Hepatic stellate cell (primary cell): ENCODE measurements at regions not wholly inside any gene's neighbourhood (a gene's known extent, or its start where the extent isn't known, plus 50 kb on each side); places are given as distances from the start of the nearest gene placed in this dataset.
"Not testable (repeated sequence)": the region's sequence is repeated elsewhere in the genome, so short reads cannot be mapped to it uniquely, and the experiment has no call there.

Experiments used
- DNase-seq: peaks from one replicate; pipeline ENCODE4 v3.0.0; 2011; ENCODE audit warnings: low spot score

DNA sequence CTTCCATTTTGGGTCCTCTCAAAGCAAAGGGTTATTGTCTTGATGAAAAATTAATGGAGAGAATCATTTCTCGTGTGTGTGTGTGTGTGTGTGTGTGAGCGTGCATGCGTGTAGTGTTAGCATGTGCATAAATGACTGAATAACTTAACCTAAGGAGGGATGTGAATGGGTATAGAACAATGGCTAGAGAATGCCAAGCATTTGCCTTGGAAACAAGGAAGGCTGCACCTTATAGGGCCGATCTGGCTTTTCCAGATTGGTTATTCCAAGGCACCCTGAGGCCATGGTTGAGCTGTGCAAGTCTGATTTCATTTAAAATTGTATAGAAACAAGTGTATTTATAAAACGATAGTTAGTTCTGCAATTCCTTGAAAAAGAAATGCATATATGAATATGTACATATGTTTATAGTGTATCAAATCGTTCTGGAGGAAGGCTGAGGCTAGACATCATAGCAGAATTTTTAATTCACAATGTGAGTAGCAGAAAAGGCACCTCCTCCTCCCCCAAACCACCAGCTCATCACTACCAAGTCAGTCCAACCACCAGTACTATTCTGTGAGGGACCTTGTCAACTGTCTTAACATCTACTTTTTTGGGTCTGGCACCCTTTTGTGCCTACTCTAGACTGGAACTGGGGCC, 322.7 kb upstream of the ISX start:
- no peak for DNase-seq

DNA sequence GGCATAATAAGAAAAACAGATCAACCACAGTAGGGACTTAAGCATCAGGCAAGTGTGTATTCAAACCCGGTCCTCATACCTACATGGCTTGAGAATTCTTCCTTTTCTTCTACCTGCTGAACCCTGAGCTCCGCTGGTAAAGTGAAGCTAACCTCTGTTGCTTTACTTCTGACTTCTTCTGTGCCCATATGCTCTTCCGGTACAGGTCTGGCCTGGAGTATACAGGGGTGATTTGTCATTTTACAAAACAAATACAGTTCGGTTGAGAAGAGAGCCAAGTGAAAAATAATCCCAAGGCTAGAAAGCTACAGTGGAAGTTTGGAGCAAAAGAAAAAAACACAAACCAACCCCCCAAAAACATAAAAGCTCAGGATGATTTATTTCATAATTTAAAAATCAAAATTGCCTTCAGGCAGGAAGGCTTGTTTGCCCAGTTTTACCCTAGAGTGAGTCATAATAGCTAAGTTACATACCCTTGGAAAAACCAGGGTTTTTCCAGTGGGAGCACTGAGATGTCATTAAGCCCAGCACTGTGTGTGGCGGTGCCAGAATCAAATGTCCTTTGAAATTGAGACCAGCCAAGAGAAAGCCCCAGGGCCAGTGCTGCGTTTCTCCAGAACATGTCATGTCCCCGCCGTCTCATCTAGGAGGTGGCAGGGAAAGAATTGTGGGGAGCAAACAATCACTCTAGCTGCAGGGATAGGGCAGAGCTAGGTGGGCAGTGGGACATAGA, 305.5 kb upstream of the ISX start:
- DNase-seq, result no peak

DNA sequence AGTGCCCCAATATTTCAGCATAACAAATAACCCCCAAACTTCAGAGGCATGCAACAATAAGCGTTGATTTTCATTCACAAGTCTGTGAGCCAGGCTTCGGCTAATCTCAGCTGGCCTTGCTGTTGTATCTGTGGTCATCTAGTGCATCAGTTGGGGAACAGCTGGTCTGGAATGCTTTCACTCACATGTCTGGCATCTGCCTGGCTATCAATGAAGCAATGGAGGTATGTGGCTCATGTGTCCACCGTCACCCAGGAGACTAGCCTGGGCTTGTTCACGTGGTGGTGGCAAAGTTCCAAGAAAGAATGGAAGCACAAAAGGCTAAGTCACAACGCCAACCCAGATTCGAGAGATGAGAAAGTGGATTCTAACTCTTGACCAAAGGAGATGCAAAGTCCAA, 304.8 kb upstream of the ISX start:
- DNase-seq, result no peak

DNA sequence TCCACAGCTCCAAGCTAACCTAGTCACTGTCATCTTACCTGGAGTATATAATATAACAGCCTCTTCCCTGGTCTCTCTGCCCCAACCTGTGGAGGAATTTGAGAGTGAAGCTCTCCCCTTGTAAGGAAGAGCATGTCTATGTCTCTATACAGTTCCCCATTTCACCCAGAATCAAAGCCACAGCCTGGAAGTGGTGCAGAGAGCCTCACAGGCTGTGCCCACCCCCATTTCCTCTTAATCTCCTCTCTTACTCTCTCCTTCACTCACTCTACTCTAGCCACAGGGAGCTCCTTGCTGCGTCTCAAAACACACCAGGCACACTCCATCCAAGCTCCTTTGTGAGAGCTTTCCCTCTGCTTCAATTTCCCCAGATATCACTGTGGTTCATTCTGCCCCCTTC, 302.5 kb upstream of the ISX start:
- DNase-seq, result no peak

DNA sequence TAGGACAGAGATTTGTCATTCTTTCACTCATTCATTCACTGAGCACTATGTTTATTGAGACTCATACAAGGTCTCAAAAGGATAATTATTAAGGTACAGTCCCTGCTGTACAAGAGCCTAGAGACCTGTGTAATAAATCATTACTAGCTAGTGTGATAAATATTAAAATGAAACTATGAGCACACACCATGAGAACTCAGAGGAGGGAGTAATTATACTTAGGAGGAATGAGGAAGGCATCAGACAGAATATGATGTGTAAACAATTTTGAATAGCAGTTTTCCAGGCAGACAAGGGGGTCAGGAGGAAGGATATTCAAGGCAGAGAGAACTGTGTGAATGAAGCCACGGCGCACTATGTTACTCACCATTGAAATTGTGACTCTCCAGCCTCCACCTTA, 300.8 kb upstream of the ISX start:
- no peak for DNase-seq

DNA sequence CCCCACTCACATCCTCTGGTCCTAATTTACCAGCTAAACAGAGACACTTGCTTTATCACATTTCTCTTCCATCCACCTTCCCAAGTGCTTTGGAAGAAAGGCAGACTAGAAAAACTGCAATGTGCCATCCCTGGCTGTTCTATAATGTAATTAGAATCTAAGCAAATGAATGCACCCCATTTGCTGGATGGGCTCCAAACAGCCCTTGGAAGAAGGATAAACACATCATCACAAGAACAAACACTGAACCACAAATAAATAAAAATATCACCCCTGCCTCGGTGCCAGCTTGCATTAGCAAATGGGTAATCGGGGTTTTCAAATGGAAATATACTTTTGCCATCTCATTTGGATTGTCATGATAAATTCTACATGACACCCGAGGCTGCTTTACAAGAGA, 296.6 kb upstream of the ISX start:
- DNase-seq, result no peak

DNA sequence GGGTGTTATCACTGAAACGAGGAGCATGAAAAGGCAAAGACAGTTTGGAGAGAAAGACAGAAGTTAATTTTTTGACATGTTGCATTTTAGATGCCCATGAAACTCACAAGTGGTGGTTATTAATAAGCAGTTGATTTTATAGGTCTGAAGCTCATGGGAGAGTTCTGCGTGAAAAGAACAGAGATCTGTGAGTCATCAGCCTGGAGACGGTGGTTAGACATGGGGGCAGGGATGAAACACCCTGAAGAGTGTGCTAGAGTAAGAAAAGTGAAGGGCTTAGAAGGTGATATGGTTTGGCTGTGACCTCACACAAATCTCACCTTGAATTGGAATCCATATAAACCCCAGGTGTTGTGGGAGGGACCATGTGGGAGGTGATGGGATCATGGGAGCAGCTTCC, 289.1 kb upstream of the ISX start:
- DNase-seq, result no peak

DNA sequence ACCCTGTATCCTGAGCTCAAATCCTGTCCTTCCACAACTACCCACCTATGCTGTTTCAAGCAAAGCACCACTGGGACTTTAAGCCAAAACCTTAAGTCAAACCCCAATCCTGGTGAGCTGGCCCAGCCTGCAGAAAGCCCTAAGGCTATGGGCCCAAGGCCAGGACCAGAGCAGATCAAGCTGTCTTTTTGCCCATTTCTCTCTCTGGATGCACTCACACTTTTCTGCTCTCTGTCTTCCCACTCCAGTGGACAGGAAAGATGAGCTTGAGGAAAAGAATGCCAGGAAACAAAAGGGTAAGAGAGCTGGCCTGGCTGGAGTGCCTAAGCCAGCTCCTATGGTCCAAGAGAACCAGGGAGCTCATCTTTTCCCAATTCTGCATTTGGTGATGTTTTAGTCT, 284.3 kb upstream of the ISX start:
- DNase-seq, result no peak

DNA sequence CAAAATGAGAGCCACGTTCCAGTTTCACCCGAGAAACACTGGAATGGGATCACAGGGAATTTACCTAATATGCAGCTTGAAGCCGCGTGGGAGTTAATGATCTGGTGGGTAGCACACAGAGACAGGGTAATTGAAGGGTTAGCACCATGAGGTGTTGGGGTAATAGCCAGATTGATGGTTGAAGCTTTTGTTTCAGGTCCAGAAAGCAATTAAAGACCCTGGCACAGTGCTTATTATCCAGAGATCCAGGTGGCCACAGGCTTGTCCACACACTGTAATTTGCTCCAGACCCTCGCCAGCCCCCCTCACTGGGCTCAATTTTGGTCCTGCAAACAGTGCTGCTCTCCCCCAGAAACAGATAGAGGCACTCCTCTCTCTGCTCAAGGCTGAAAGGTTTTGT, 282.5 kb upstream of the ISX start:
- no peak for DNase-seq

DNA sequence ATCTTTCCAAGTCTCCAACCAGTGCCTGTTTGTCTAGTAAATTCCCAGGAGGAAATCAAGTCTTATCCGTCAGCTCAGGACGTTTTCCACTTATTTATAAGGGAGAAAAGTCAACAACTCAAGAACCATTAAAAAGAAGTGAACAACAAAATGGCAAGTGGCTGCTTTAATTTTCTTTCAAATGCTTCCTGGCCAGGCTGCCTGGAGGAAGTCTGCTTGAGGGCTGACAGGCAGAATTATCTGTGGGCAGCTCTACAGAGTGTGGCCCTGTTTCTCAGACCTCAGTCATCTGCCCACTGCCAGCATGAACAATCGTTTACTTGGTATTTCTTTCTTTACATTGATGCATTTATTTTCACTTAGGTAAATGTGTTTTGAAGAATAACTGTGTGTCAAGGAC, 281.9 kb upstream of the ISX start:
- no peak for DNase-seq

DNA sequence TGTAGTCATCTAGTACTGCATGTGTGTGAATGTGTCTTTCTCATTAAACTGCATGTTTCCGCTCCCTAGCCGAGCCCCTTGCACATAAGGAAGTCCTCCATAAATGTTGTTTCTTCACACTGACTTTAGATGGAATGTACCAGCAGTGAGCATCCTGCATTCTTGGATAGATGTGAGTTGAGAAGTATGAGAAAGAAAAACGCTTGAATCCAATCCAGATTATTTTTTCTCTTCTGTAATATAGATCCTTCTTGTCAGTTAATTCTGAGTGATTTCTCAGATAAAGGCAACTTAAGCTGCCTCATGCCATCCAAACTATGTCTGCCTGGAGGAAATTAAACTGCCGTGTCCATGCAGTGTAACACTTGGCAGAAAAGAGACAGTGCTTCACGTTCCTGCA, 268.1 kb upstream of the ISX start:
- DNase-seq, result no peak

DNA sequence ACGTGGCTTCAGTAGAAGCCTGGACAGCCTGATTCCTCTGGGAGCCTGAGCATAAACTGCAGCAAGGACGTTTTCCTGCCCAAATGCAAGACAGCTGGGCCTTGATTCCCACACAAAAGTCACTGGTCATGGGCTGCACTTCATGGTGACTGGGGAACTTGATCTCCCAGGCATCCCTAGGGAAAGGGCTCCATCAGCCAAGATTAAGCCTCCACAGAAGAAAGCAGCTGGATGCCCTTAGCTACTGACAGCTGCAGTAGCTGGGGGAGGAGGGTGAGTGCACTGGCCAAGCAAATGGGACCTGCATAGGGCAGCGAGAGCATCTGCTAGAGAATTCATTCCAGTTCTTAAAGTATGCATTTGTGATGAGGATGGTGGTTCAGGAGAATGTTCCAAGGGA, 267.4 kb upstream of the ISX start:
- DNase-seq, result no peak

DNA sequence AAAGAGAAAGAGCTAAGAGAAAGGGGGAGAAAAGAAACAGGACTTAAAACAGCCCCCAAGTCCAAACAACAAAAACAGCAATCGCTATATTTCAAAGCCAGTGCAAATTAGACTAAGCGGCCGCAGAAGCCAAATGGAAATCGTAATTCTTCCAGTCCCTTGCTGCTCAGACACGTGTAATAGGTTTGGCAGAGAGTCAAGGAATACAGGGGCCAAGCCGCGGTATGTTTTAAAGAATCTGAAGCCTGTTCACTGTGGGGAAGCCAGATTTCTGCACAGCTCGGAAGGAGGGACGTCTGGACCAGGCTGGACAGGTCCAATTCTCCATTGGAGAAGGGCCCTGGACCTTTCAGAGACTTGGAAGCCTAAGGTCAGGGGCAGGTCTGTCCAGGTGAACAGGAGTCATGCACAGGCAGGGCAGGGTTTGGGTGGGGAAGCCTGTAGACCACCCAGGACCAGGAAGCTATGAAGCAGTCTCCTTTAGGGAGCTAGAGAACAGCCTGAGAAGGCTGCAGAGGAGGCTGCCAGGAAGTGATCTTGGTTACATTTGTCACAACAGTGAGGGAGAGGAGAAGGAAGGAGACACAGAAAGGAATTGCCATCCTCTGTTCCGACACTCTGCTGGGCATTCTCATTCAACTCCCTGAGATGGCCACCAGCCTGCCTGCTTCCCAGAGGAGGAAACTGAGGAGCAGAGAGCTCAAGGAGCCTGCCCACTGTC, 265.5 kb upstream of the ISX start:
- no peak for DNase-seq

DNA sequence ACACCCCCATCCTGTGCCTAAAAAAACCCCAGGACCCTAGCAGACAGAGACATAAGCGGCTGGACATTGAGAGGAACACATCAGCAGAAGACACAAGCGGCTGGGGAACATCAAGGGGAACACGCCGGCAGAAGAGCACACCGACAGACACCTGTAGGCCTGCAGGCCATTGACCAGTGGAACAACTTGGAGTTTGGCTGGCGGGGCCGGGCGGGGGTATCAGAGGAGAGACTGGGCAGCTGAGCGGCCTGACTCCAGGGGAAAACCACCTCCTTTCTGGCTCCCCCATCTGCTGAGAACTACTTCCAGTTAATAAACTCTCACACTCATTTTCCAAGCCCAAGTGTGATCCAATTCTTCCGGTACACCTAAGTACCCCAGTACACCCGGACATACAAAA, 264.7 kb upstream of the ISX start:
- DNase-seq, result no peak

DNA sequence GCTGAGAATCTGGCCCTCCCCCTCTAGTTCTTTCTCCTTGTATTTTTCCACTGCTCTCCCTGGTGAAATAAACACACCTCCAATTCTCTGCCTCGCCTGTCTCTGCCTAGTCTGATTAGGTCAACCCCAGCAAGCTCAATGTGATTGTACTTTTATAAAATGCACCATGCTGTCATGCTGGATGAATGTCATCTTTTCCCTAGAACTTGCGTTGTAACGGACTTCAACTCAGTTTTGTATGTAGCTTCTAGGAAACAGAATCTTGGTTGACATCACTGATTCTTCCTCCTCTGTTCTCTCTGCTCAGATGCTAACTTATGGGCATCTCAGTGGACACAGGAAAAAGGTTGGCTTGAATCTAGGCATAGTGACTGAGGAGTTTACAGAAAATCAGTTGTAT, 261.9 kb upstream of the ISX start:
- DNase-seq, result no peak

DNA sequence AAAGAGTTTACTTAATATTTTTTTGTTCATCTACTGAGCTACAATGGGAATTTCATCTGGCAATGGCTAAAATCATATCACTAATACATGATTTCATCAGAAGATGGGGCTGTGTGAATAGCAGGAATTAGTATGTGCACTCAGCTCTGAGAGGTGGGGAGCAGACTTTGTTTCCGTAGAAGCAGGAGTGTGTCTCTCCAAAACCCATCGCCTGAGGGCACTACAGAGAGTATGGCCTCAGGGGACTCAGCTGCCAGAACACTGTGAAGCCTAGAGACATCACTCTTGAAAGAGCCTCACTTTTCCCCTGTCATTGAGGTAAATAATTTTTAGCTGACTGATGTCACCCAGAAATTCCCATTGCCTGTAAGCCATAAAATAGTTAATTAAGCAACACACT, 261.4 kb upstream of the ISX start:
- DNase-seq, result no peak

DNA sequence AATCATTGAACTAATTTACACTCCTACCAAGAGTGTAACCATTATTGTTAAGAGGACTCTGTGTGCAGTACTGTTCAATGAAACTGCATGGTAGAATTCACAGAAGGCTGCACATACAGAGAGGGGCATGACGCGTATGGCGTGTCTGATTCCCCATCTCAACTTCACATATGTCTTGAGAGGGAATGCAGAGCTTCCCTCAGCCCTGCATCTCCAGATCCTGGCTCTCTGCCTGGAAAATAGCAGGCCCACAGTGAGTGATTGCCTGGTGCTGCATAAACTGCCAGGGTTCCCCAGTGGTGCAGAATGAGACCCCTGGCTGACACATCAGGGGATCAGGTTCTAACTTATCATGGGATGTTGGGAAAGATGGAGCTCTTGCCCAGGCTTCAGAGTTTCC, 260.2 kb upstream of the ISX start:
- DNase-seq, result no peak

DNA sequence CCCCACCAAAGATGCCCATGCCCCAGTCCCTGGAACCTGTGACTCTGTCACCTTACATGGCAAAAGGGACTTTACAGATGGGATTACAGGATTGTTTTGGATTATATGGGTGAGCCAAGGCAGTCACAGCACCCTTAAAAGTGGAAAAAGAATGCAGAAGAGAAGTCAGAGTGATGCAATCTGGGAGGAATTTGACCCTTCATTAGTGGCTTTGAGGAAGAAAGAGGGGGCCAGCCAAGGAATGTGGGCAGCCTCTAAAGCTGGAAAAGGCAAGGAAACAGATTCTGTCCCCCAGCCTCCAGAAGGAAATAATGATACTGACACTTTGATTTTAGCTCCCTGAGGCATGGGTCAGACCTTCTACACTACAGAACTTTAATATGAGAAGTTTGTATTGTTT, 257.3 kb upstream of the ISX start:
- no peak for DNase-seq

DNA sequence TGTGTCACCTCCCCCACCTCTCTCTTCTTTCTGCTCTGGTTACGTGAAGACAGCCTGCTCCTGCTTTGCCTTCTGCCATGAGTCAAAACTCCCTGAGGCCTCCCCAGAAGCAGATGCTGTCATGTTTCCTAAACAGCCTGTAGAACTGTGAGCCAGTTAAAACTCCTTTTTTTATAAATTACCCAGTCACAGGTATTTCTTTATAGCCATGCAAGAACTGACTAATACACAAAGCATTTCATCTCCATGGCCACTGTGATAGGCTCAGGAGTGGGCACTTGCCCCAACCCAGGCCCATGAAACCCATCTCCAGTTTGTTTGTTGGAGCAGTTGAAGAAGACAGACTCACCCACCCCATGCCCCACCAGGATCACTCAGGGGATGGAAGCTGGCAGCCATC, 253.3 kb upstream of the ISX start:
- no peak for DNase-seq

DNA sequence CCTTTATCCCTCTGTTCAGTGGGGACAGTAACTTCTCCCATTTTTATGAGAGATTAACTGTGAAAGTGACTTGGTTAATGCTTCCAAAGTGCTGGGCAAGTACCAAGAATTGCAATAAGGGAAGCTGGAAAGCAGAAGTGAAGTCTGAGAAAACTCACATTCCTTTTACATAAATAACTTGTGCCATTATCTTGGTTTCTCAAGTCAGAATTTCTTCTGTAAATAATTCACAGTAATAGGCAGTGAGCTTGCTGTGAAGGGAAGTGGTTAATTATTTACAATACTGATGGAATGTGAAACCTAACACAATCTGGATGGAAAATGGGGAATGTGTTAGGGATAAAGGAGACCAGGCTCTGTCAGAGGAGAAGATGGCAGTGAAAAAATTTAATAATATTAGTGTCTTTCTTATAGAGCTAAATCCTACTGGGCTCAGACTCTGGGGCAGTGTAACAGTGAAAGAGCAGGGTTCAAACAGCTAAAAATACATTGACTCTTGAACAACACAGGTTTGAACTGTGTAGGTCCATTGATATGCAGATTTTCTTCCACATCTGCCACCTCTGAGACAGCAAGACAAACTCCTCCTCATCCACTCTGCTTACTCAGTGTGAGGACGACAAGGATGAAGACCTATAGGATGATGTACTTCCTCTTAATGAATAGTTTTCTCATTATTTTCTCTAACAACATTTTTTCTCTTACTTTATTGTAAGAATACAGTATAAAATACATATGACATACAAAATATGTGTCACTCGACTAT, 251.5 kb upstream of the ISX start:
- DNase-seq, result no peak

DNA sequence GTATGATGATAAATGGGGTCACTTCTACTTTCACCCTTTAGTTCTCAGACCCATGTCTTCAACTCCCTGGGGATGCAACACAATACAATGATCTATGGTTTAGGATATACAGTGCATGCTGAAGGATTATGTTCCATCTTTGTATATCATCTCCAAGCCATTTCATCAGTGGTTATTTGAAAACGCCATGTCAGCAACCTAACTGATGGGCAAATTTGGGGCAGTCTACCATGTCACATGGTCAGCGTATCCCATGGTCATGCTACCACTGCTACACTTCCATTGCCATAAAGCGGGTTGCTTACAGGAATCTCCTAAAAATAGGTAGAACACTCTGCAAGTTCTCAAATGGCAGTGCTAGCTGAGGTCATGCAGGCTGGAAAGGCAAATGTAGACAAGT, 236.5 kb upstream of the ISX start:
- no peak for DNase-seq

DNA sequence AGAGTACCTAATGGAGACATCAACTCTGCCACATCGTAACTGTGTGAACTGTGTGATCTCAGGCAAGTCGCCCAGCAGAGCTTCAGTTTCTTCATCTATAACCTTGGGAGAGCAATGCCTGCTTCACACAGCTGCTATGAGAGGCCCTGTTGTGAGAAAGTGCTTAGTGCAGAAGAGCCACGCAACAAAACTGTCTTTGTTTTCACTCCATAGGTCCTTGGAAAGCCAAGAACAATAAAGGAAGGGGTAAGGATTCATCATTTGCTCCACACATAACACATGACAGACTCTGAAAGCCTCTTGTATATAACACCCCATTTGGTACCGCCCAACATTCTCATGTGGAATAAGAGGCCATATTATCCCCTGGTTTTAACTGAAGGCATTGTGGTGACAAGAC, 231.9 kb upstream of the ISX start:
- no peak for DNase-seq

DNA sequence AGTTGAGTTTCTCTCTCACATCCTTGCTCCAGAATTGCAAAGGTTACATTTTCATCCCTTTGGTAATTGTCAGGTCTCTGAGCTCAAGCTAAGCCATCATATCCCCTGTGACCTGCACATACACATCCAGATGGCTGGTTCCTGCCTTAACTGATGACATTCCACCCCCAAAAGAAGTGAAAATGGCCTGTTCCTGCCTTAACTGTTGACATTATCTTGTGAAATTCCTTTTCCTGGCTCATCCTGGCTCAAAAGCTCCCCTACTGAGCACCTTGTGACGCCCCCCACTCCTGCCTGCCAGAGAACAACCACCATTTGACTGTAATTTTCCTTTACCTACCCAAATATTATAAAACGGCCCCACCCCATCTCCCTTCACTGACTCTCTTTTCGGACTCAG, 231.4 kb upstream of the ISX start:
- not testable (repeated sequence) for DNase-seq
